ENCODE measurements at regions not wholly inside any gene's neighbourhood (a gene's known extent, or its start where the extent isn't known, plus 50 kb on each side); places are given as distances from the start of the nearest gene placed in this dataset.

DNA sequence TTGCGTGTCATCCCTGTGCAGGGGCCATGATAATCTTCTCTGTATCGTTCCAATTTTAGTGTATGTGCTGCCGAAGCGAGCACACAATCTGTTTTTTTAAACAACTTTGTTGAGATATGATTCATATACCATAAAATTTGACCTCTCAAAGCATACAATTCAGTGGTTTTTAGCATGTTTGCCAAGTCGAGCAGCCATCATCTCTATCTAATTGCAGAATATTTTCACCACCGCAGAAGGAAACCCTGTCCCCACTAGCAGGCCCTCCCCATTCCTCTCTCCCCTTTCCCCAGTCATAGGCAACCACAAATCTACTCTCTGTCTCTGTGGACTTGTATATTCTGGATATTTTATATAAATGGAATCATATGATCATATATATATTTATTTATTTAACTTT lies 78.7 kb upstream of the TINAGL1 start:
- H3K4me1 ChIP-seq, result peaks cover 3% of the 10 kb centered on the region
- no peaks in the 10 kb centered on the region for H3K9me3 ChIP-seq (ENCODE audit: control insufficient read depth, low read length)
- no peak overlapping the region for H3K4me3 ChIP-seq (ENCODE audit: low read depth, low read length)
- no peaks in the 10 kb centered on the region for H3K79me2 ChIP-seq
- no peak overlapping the region for H3K27ac ChIP-seq
- no peaks in the 10 kb centered on the region for H3K36me3 ChIP-seq (ENCODE audit: control insufficient read depth, insufficient read depth, low read length)
- H3K9ac ChIP-seq, result no peak overlapping the region
- no peak overlapping the region for H2AFZ ChIP-seq
- TF ChIP-seq, protein P1, sequence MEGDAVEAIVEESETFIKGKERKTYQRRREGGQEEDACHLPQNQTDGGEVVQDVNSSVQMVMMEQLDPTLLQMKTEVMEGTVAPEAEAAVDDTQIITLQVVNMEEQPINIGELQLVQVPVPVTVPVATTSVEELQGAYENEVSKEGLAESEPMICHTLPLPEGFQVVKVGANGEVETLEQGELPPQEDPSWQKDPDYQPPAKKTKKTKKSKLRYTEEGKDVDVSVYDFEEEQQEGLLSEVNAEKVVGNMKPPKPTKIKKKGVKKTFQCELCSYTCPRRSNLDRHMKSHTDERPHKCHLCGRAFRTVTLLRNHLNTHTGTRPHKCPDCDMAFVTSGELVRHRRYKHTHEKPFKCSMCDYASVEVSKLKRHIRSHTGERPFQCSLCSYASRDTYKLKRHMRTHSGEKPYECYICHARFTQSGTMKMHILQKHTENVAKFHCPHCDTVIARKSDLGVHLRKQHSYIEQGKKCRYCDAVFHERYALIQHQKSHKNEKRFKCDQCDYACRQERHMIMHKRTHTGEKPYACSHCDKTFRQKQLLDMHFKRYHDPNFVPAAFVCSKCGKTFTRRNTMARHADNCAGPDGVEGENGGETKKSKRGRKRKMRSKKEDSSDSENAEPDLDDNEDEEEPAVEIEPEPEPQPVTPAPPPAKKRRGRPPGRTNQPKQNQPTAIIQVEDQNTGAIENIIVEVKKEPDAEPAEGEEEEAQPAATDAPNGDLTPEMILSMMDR (IDR thresholded peaks at IDR 0.05), result no peak
- no peak overlapping the region for H3K4me2 ChIP-seq (ENCODE audit: low read length)
- no peaks in the 10 kb centered on the region for H3K27me3 ChIP-seq (ENCODE audit: control insufficient read depth, insufficient read depth, low read length)

- H3K9ac ChIP-seq, result no peak overlapping the region
- H3K36me3 ChIP-seq (ENCODE audit: control insufficient read depth, insufficient read depth, low read length), result no peaks in the 10 kb centered on the region
- no peak overlapping the region for H2AFZ ChIP-seq
- H3K9me3 ChIP-seq (ENCODE audit: control insufficient read depth, low read length), result no peaks in the 10 kb centered on the region
- no peak overlapping the region for H3K27ac ChIP-seq
- H3K27me3 ChIP-seq (ENCODE audit: control insufficient read depth, insufficient read depth, low read length), result no peaks in the 10 kb centered on the region
- TF ChIP-seq, protein P1 (IDR thresholded peaks at IDR 0.05), result no peak
- H3K4me1 ChIP-seq, result peaks cover 3% of the 10 kb centered on the region
- no peak overlapping the region for H3K4me3 ChIP-seq (ENCODE audit: low read depth, low read length)
- H3K79me2 ChIP-seq, result no peaks in the 10 kb centered on the region
- no peak overlapping the region for H3K4me2 ChIP-seq (ENCODE audit: low read length)
These were observed 77.8 kb upstream of the TINAGL1 start for GRCh38 chr1:31498376-31499040.

GRCh38 chr1:31501505-31501904 lies 74.8 kb upstream of the TINAGL1 start:
- Histone ChIP-seq H3K4me2 (ENCODE audit: low read length) (no peak overlapping the region), H2AFZ (no peak overlapping the region), H3K4me1 (peaks cover 3% of the 10 kb centered on the region), H3K9ac (no peak overlapping the region), H3K36me3 (ENCODE audit: control insufficient read depth, insufficient read depth, low read length) (no peaks in the 10 kb centered on the region), H3K27ac (no peak overlapping the region), H3K9me3 (ENCODE audit: control insufficient read depth, low read length) (no peaks in the 10 kb centered on the region), H3K4me3 (ENCODE audit: low read depth, low read length) (no peak overlapping the region), H3K27me3 (ENCODE audit: control insufficient read depth, insufficient read depth, low read length) (no peaks in the 10 kb centered on the region), H3K79me2 (no peaks in the 10 kb centered on the region)
- TF ChIP-seq, protein P1 (IDR thresholded peaks at IDR 0.05), result no peak

DNA sequence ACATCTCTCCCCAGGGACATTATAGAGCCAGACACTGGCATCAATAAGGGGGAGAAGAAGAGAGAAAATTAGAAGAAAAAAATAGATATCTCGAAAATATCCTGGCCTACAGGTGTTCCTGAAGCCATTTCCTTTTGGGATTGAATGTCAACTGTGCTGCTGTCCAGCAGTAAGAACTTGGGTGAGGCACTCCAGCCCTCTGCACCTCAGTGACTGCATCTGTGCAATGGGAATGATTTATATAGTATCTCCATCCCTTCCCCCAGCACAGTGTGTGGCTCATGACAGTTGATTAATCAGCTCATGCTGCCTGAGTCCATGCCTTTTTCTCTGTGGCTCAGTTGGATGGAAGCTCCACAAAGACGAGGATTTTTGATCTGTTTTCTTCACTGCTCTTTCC lies 74.1 kb upstream of the TINAGL1 start:
- no peaks in the 10 kb centered on the region for H3K79me2 ChIP-seq
- H3K27ac ChIP-seq, result no peak overlapping the region
- no peak overlapping the region for H3K4me3 ChIP-seq (ENCODE audit: low read depth, low read length)
- peaks cover 3% of the 10 kb centered on the region for H3K4me1 ChIP-seq
- no peak overlapping the region for H3K4me2 ChIP-seq (ENCODE audit: low read length)
- no peak overlapping the region for H3K9ac ChIP-seq
- H3K36me3 ChIP-seq (ENCODE audit: control insufficient read depth, insufficient read depth, low read length), result no peaks in the 10 kb centered on the region
- no peaks in the 10 kb centered on the region for H3K9me3 ChIP-seq (ENCODE audit: control insufficient read depth, low read length)
- TF ChIP-seq, protein P1 (IDR thresholded peaks at IDR 0.05), result no peak
- no peak overlapping the region for H2AFZ ChIP-seq
- no peaks in the 10 kb centered on the region for H3K27me3 ChIP-seq (ENCODE audit: control insufficient read depth, insufficient read depth, low read length)

DNA sequence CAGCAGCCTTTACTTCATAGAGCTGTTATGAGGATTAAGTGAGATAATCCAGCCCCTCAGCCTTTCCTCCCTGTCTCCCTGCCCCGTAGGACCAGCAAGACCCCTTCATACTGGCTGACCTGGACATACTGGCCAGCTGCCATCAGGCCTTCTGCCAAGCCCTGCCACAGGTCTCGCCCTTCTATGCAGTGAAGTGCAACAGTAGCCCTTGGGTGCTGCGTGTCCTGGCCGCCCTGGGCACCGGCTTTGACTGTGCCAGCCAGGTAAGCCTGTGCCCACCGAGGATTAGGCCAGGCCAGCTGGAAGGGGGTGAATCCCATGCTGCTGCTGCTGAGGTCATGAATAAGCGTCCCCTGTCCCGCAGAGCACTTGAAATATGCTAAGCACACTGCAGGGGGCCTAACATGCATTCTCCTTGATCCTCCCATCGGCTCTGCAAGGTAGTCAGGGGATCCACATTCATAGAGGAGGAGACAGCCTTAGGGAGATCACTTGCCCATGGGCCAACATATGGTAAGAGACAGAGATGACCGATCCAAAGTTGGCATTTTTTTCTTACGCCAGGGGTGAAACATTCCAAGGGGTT lies 73.3 kb upstream of the TINAGL1 start:
- H3K9ac ChIP-seq, result no peak overlapping the region
- H3K4me2 ChIP-seq (ENCODE audit: low read length), result no peak overlapping the region
- H3K36me3 ChIP-seq (ENCODE audit: control insufficient read depth, insufficient read depth, low read length), result no peaks in the 10 kb centered on the region
- no peaks in the 10 kb centered on the region for H3K9me3 ChIP-seq (ENCODE audit: control insufficient read depth, low read length)
- H2AFZ ChIP-seq, result no peak overlapping the region
- peaks cover 3% of the 10 kb centered on the region for H3K4me1 ChIP-seq
- H3K79me2 ChIP-seq, result no peaks in the 10 kb centered on the region
- no peaks in the 10 kb centered on the region for H3K27me3 ChIP-seq (ENCODE audit: control insufficient read depth, insufficient read depth, low read length)
- H3K27ac ChIP-seq, result no peak overlapping the region
- TF ChIP-seq, protein P1 (IDR thresholded peaks at IDR 0.05), result no peak
- no peak overlapping the region for H3K4me3 ChIP-seq (ENCODE audit: low read depth, low read length)
